KOPT-K1 (cell line): ENCODE measurements at regions not wholly inside any gene's neighbourhood (a gene's known extent, or its start where the extent isn't known, plus 50 kb on each side); places are given as distances from the start of the nearest gene placed in this dataset.

ENCODE experiments used
- H3K27ac ChIP-seq: fragments of 200-600 bp; sonication (generic); 2 replicates; pipeline ENCODE4 v1.5.1; 2016; ENCODE audit warnings: antibody characterized with exemption, mild to moderate bottlenecking, low read depth, low read length; ENCODE audit not compliant: poor library complexity, severe bottlenecking
- H3K36me3 ChIP-seq: fragments of 200-600 bp; sonication (generic); 2 replicates; pipeline ENCODE4 v1.5.1; 2017; ENCODE audit warnings: antibody characterized with exemption, mild to moderate bottlenecking, low read length, moderate library complexity; ENCODE audit not compliant: insufficient read depth
- H3K9me3 ChIP-seq: fragments of 200-600 bp; sonication (generic); 2 replicates; pipeline ENCODE4 v1.5.1; 2017; ENCODE audit warnings: antibody characterized with exemption, low read length, mild to moderate bottlenecking; ENCODE audit not compliant: insufficient read depth, poor library complexity, severe bottlenecking

- Histone ChIP-seq H3K27ac (no peak overlapping the region), H3K9me3 (no peaks in the 10 kb centered on the region), H3K36me3 (no peaks in the 10 kb centered on the region)
These were observed 537.1 kb upstream of the CDH18 start for GRCh38 chr5:20524991-20525529.

- no peaks in the 10 kb centered on the region for H3K9me3 ChIP-seq
- H3K27ac ChIP-seq: no peak overlapping the region
- H3K36me3 ChIP-seq: no peaks in the 10 kb centered on the region
These were observed 535.0 kb upstream of the CDH18 start for GRCh38 chr5:20522905-20523482.

GRCh38 chr5:20515606-20516005 is 527.6 kb upstream of the CDH18 start:
- Histone ChIP-seq H3K9me3 (no peaks in the 10 kb centered on the region), H3K36me3 (no peaks in the 10 kb centered on the region), H3K27ac (no peak overlapping the region)

GRCh38 chr5:20514145-20514544 is 526.1 kb upstream of the CDH18 start:
- Histone ChIP-seq H3K9me3 (no peaks in the 10 kb centered on the region), H3K27ac (no peak overlapping the region), H3K36me3 (no peaks in the 10 kb centered on the region)

- Histone ChIP-seq H3K27ac (no peak overlapping the region), H3K36me3 (no peaks in the 10 kb centered on the region), H3K9me3 (no peaks in the 10 kb centered on the region)
These were observed 512.5 kb upstream of the CDH18 start for GRCh38 chr5:20500546-20500945.

- H3K27ac ChIP-seq: no peak overlapping the region
- H3K36me3 ChIP-seq: no peaks in the 10 kb centered on the region
These were observed 510.9 kb upstream of the CDH18 start for GRCh38 chr5:20498926-20499325.

GRCh38 chr5:20498102-20498501 is 510.1 kb upstream of the CDH18 start:
- no peak overlapping the region for H3K27ac ChIP-seq
- no peaks in the 10 kb centered on the region for H3K36me3 ChIP-seq
- H3K9me3 ChIP-seq: no peaks in the 10 kb centered on the region

More at GRCh38 chr5:20498926-20499325, 510.9 kb upstream of the CDH18 start:
- H3K9me3 ChIP-seq: no peaks in the 10 kb centered on the region

GRCh38 chr5:20497356-20497755 is 509.4 kb upstream of the CDH18 start:
- H3K36me3 ChIP-seq: no peaks in the 10 kb centered on the region
- H3K27ac ChIP-seq: no peak overlapping the region
- H3K9me3 ChIP-seq: no peaks in the 10 kb centered on the region

- no peak overlapping the region for H3K27ac ChIP-seq
- H3K36me3 ChIP-seq: no peaks in the 10 kb centered on the region
These were observed 506.7 kb upstream of the CDH18 start for GRCh38 chr5:20494706-20495105.

GRCh38 chr5:20486826-20487225 is 498.8 kb upstream of the CDH18 start:
- no peaks in the 10 kb centered on the region for H3K9me3 ChIP-seq

More at GRCh38 chr5:20494706-20495105, 506.7 kb upstream of the CDH18 start:
- no peaks in the 10 kb centered on the region for H3K9me3 ChIP-seq

GRCh38 chr5:20476016-20476415 is 488.0 kb upstream of the CDH18 start:
- Histone ChIP-seq H3K36me3 (no peaks in the 10 kb centered on the region), H3K9me3 (peaks cover 4% of the 10 kb centered on the region), H3K27ac (no peak overlapping the region)

More at GRCh38 chr5:20486826-20487225, 498.8 kb upstream of the CDH18 start:
- no peak overlapping the region for H3K27ac ChIP-seq
- H3K36me3 ChIP-seq: no peaks in the 10 kb centered on the region

- Histone ChIP-seq H3K9me3 (no peaks in the 10 kb centered on the region), H3K27ac (no peak overlapping the region), H3K36me3 (no peaks in the 10 kb centered on the region)
These were observed 483.0 kb upstream of the CDH18 start for GRCh38 chr5:20470997-20471396.

GRCh38 chr5:20469792-20470191 is 481.8 kb upstream of the CDH18 start:
- no peaks in the 10 kb centered on the region for H3K9me3 ChIP-seq
- no peaks in the 10 kb centered on the region for H3K36me3 ChIP-seq
- H3K27ac ChIP-seq: no peak overlapping the region

- no peaks in the 10 kb centered on the region for H3K36me3 ChIP-seq
- H3K9me3 ChIP-seq: no peaks in the 10 kb centered on the region
- H3K27ac ChIP-seq: no peak overlapping the region
These were observed 481.4 kb upstream of the CDH18 start for GRCh38 chr5:20469390-20469789.

- Histone ChIP-seq H3K36me3 (no peaks in the 10 kb centered on the region), H3K9me3 (no peaks in the 10 kb centered on the region), H3K27ac (no peak overlapping the region)
These were observed 478.5 kb upstream of the CDH18 start for GRCh38 chr5:20466512-20466911.

GRCh38 chr5:20463206-20463605 is 475.2 kb upstream of the CDH18 start:
- no peaks in the 10 kb centered on the region for H3K9me3 ChIP-seq
- no peaks in the 10 kb centered on the region for H3K36me3 ChIP-seq
- H3K27ac ChIP-seq: no peak overlapping the region
